Small intestine (tissue), 7 donors: ENCODE measurements at regions not wholly inside any gene's neighbourhood (a gene's known extent, or its start where the extent isn't known, plus 50 kb on each side); places are given as distances from the start of the nearest gene placed in this dataset.
"Not testable (repeated sequence)": the region's sequence is repeated elsewhere in the genome, so short reads cannot be mapped to it uniquely, and the experiment has no call there.

ENCODE experiments used
- DNase-seq, 2 donors: peaks; one replicate each; pipeline versions ENCODE4 v3.0.0 to v3.0.0-alpha.2; 2013
- FAIRE-seq: peaks from 2 replicates; lab custom pipeline; 2012; peaks lifted over from hg19 to GRCh38; lab: Jason Lieb, UNC
- H3K27ac ChIP-seq, 3 donors: one replicate each; pipeline ENCODE4 v1.5.1; 2013; ENCODE audit warnings: low read length in 2 of 3, mild to moderate bottlenecking in 2 of 3, control low read depth in 1 of 3, inconsistent platforms in 1 of 3, low read depth in 1 of 3, moderate library complexity in 1 of 3
- H3K27me3 ChIP-seq, 3 donors: one replicate each; pipeline ENCODE4 v1.6.1; 2013; ENCODE audit warnings: low read length in 3 of 3, inconsistent platforms in 1 of 3; ENCODE audit not compliant: control insufficient read depth in 3 of 3, insufficient read depth in 3 of 3
- H3K36me3 ChIP-seq, 3 donors: one replicate each; pipeline ENCODE4 v1.6.1; 2013; ENCODE audit warnings: low read length in 3 of 3, inconsistent platforms in 1 of 3, low read depth in 1 of 3, mild to moderate bottlenecking in 1 of 3, moderate library complexity in 1 of 3; ENCODE audit not compliant: control insufficient read depth in 3 of 3, insufficient read depth in 2 of 3
- H3K4me1 ChIP-seq, 3 donors: one replicate each; pipeline ENCODE4 v1.6.1; 2013; ENCODE audit warnings: low read length in 2 of 3, inconsistent platforms in 1 of 3, low read depth in 1 of 3, mild to moderate bottlenecking in 1 of 3, moderate library complexity in 1 of 3; ENCODE audit not compliant: control insufficient read depth in 3 of 3, insufficient read depth in 2 of 3
- H3K4me3 ChIP-seq, 3 donors: one replicate each; pipeline ENCODE4 v1.5.1; 2013; ENCODE audit warnings: low read length in 3 of 3, control low read depth in 1 of 3, inconsistent platforms in 1 of 3, low read depth in 1 of 3, mild to moderate bottlenecking in 1 of 3, moderate library complexity in 1 of 3
- H3K9me3 ChIP-seq, 2 donors: one replicate each; pipeline ENCODE4 v1.6.1; 2013; ENCODE audit warnings: low read depth in 1 of 2, low read length in 1 of 2; ENCODE audit not compliant: control insufficient read depth in 2 of 2, insufficient read depth in 1 of 2
- WGBS, 3 donors: extraction: QIAGEN DNeasy Blood & Tissue Kit; methylation state at CpG; one replicate each; pipeline ENCODE4 v1.1.7; 2013; 5-methylcytosine and 5-hydroxymethylcytosine counted together
- donor health status: healthy with polysubstance abuse.
- donor health status: control.
- donor health status: control.
- donor health status: Bipolar disorder and iron deficiency.
- donor health status: healthy.

GRCh38 chr10:7039859-7040258, 371.0 kb downstream of the SFMBT2 start:
- FAIRE-seq (no peak), DNase-seq (no peak)
- Histone ChIP-seq H3K9me3 (no peaks in the 10 kb centered on the region), H3K4me1 (no peaks in the 10 kb centered on the region), H3K27ac (no peak overlapping the region), H3K36me3 (no peaks in the 10 kb centered on the region), H3K4me3 (no peak overlapping the region), H3K27me3 (no peaks in the 10 kb centered on the region)

- Histone ChIP-seq H3K4me3 (no peak overlapping the region), H3K9me3 (no peaks in the 10 kb centered on the region), H3K36me3 (no peaks in the 10 kb centered on the region), H3K27me3 (no peaks in the 10 kb centered on the region), H3K27ac (no peak overlapping the region), H3K4me1 (no peaks in the 10 kb centered on the region)
- WGBS, 3 donors: 78 to 81% (median 79%) methylated on average over 1 of the region's 1 CpG
- no peak for FAIRE-seq
- DNase-seq: no peak
Measured at GRCh38 chr10:7038416-7038815, 372.4 kb downstream of the SFMBT2 start.

- H3K4me1 ChIP-seq, H3K27me3 ChIP-seq, FAIRE-seq, H3K27ac ChIP-seq, H3K36me3 ChIP-seq, H3K9me3 ChIP-seq, H3K4me3 ChIP-seq, DNase-seq: not testable (repeated sequence)
- WGBS, 3 donors: 46 to 94% (median 89%) methylated on average over 2 of the region's 2 CpGs
Measured at GRCh38 chr10:7037434-7037833, 373.4 kb downstream of the SFMBT2 start.

- WGBS, 3 donors: 71 to 84% (median 83%) methylated on average over 2 of the region's 2 CpGs
- Histone ChIP-seq H3K27ac (no peak overlapping the region), H3K27me3 (no peaks in the 10 kb centered on the region), H3K36me3 (no peaks in the 10 kb centered on the region), H3K4me1 (no peaks in the 10 kb centered on the region), H3K4me3 (no peak overlapping the region), H3K9me3 (no peaks in the 10 kb centered on the region)
- FAIRE-seq (no peak), DNase-seq (no peak)
Measured at GRCh38 chr10:7036951-7037350, 373.9 kb downstream of the SFMBT2 start.

GRCh38 chr10:7035126-7035761, 375.6 kb downstream of the SFMBT2 start:
- no peak overlapping the region for H3K27ac ChIP-seq
- FAIRE-seq (no peak), DNase-seq (peak in 1 of 2 donors; percentile 14)
- no peaks in the 10 kb centered on the region for H3K9me3 ChIP-seq
- H3K4me1 ChIP-seq: no peaks in the 10 kb centered on the region
- no peaks in the 10 kb centered on the region for H3K36me3 ChIP-seq
- H3K4me3 ChIP-seq: no peak overlapping the region
- no peaks in the 10 kb centered on the region for H3K27me3 ChIP-seq
- 69 to 81% (median 71%) methylated on average over 10 of the region's 10 CpGs for WGBS, 3 donors

GRCh38 chr10:7033031-7033430, 377.8 kb downstream of the SFMBT2 start:
- H3K27ac ChIP-seq: no peak overlapping the region

GRCh38 chr10:7030134-7030855, 380.5 kb downstream of the SFMBT2 start:
- Histone ChIP-seq H3K9me3 (no peaks in the 10 kb centered on the region), H3K27ac (peak overlapping the region in 1 of 3 donors; percentile 50), H3K27me3 (no peaks in the 10 kb centered on the region), H3K4me1 (no peaks in the 10 kb centered on the region), H3K36me3 (no peaks in the 10 kb centered on the region), H3K4me3 (no peak overlapping the region)
- FAIRE-seq (no peak), DNase-seq (peak in 1 of 2 donors; percentile 35)
- 76 to 81% (median 76%) methylated on average over 5 of the region's 5 CpGs for WGBS, 3 donors

More at GRCh38 chr10:7033031-7033430, 377.8 kb downstream of the SFMBT2 start:
- Histone ChIP-seq H3K27me3 (no peaks in the 10 kb centered on the region), H3K9me3 (no peaks in the 10 kb centered on the region), H3K4me3 (no peak overlapping the region), H3K36me3 (no peaks in the 10 kb centered on the region), H3K4me1 (no peaks in the 10 kb centered on the region)
- 55 to 76% (median 57%) methylated on average over 1 of the region's 1 CpG for WGBS, 3 donors
- FAIRE-seq (no peak), DNase-seq (peak in 1 of 2 donors; percentile 33)

- Histone ChIP-seq H3K4me3 (no peak overlapping the region), H3K27me3 (no peaks in the 10 kb centered on the region), H3K4me1 (no peaks in the 10 kb centered on the region), H3K27ac (peak overlapping the region in 1 of 3 donors; percentile 50), H3K36me3 (no peaks in the 10 kb centered on the region), H3K9me3 (no peaks in the 10 kb centered on the region)
- FAIRE-seq (no peak), DNase-seq (no peak)
- WGBS, 3 donors: 47 to 82% (median 54%) methylated on average over 1 of the region's 1 CpG
Measured at GRCh38 chr10:7029672-7030071, 381.2 kb downstream of the SFMBT2 start.
